HCT116 (cell line): ENCODE measurements at regions not wholly inside any gene's neighbourhood (a gene's known extent, or its start where the extent isn't known, plus 50 kb on each side); places are given as distances from the start of the nearest gene placed in this dataset.

Experiments used
- ATAC-seq: fragments of 200-7000 bp; cut with Tn5 transposase; 2 replicates; pipeline ENCODE4 v1.9.1; 2020; ENCODE audit warnings: mild to moderate bottlenecking, moderate library complexity
- BruUV-seq: library from RNA; stranded (reverse); fragments of 400-500 nt; replicated peaks from 2 replicates; lab custom pipeline; 2021; lab: Mats Ljungman, UMichigan
- CTCF ChIA-PET: fragments of 300-600 bp; sonication (Branson Sonifier 250); formaldehyde crosslinking; loops from one replicate; lab custom pipeline; 2021; ENCODE audit warnings: antibody characterized with exemption; lab: Charles Lee
- POLR2A ChIA-PET: fragments of 300-600, 350-600 bp; sonication (Branson Sonifier 250); formaldehyde crosslinking; loops from one replicate; lab custom pipeline; 2021; ENCODE audit warnings: antibody characterized with exemption; lab: Charles Lee
- RAD21 ChIA-PET, 2 experiments: fragments of 300-600 bp; sonication (Branson Sonifier 250); formaldehyde crosslinking; loops; one replicate each; lab custom pipeline; 2023; ENCODE audit warnings: low total read pairs in 2 of 2; ENCODE audit not compliant: uncharacterized antibody in 2 of 2, unreplicated experiment in 2 of 2, low non-redundant PET in 1 of 2; lab: Charles Lee
- DNase-seq: peaks from one replicate; pipeline ENCODE4 v3.0.0-alpha.2; 2010; ENCODE audit warnings: low read depth, low spot score
- H2AFZ ChIP-seq: fragments of 200-600 bp; shearing (Covaris generic), sonication (generic); 2 replicates; pipeline ENCODE4 v1.6.1; 2017; ENCODE audit warnings: low read depth, mixed run types, mixed read lengths, antibody characterized with exemption, low read length; ENCODE audit not compliant: poor library complexity, severe bottlenecking
- H3K27ac ChIP-seq: 2 replicates; pipeline ENCODE4 v1.5.1; 2012; ENCODE audit warnings: low read depth, low read length
- H3K27me3 ChIP-seq: fragments of 200-600 bp; sonication (generic); 2 replicates; pipeline ENCODE4 v1.6.1; 2016; ENCODE audit warnings: mixed run types, low read length, mixed read lengths; ENCODE audit not compliant: insufficient read depth
- H3K36me3 ChIP-seq, 2 experiments: fragments of 200-500 bp in 1 of 2; fragments of 200-600 bp in 1 of 2; sonication (Bioruptor generic) in 1 of 2; sonication (generic) in 1 of 2; 2 replicates each; pipeline versions ENCODE4 v1.5.1 to v1.6.1; 2014 to 2016; ENCODE audit warnings: low read length in 2 of 2, inconsistent platforms in 1 of 2, mixed read lengths in 1 of 2, mixed run types in 1 of 2; ENCODE audit not compliant: insufficient read depth in 2 of 2, control insufficient read depth in 1 of 2
- H3K4me1 ChIP-seq, 2 experiments: fragments of 200-600 bp in 1 of 2; sonication (generic) in 1 of 2; 2 replicates each; pipeline versions ENCODE4 v1.5.1 to v1.6.1; 2012 to 2017; ENCODE audit warnings: low read length in 2 of 2, inconsistent platforms in 1 of 2, mild to moderate bottlenecking in 1 of 2, mixed read lengths in 1 of 2, mixed run types in 1 of 2, moderate library complexity in 1 of 2; ENCODE audit not compliant: insufficient read depth in 2 of 2, control insufficient read depth in 1 of 2
- H3K4me2 ChIP-seq: fragments of 200-600 bp; sonication (generic); 2 replicates; pipeline ENCODE4 v1.6.1; 2017; ENCODE audit warnings: mixed run types, low read length, mixed read lengths
- H3K4me3 ChIP-seq, 2 experiments: fragments of 200-600 bp in 1 of 2; sonication (generic) in 1 of 2; replicated peaks in 1 of 2; 2 replicates each; pipeline ENCODE4 v1.5.1; 2011 to 2016; ENCODE audit warnings: low read length in 2 of 2, control low read depth in 1 of 2, low read depth in 1 of 2, mild to moderate bottlenecking in 1 of 2, mixed read lengths in 1 of 2, mixed run types in 1 of 2
- H3K79me2 ChIP-seq: fragments of 200-600 bp; sonication (generic); 2 replicates; pipeline ENCODE4 v1.6.1; 2017; ENCODE audit warnings: mild to moderate bottlenecking, mixed run types, low read length, moderate library complexity, mixed read lengths; ENCODE audit not compliant: insufficient read depth
- H3K9ac ChIP-seq: fragments of 200-600 bp; sonication (generic); 2 replicates; pipeline ENCODE4 v1.6.1; 2016; ENCODE audit warnings: low read length, mixed read lengths
- H3K9me2 ChIP-seq: fragments of 200-600 bp; sonication (generic), shearing (Covaris generic); 2 replicates; pipeline ENCODE4 v1.6.1; 2017; ENCODE audit warnings: mixed run types, mild to moderate bottlenecking, moderate library complexity; ENCODE audit not compliant: insufficient read depth
- H3K9me3 ChIP-seq, 2 experiments: fragments of 200-500 bp in 1 of 2; fragments of 200-600 bp in 1 of 2; sonication (Bioruptor generic) in 1 of 2; sonication (generic) in 1 of 2; 2 replicates each; pipeline ENCODE4 v1.6.1; 2014 to 2017; ENCODE audit warnings: low read length in 2 of 2, mixed read lengths in 2 of 2, inconsistent platforms in 1 of 2, low read depth in 1 of 2, mild to moderate bottlenecking in 1 of 2, mixed run types in 1 of 2, moderate library complexity in 1 of 2; ENCODE audit not compliant: control insufficient read depth in 1 of 2, insufficient read depth in 1 of 2
- H4K20me1 ChIP-seq: fragments of 200-600 bp; sonication (generic), shearing (Covaris generic); 2 replicates; pipeline ENCODE4 v1.6.1; 2017; ENCODE audit warnings: mixed run types, mild to moderate bottlenecking, moderate library complexity; ENCODE audit not compliant: insufficient read depth
- CEBPB ChIP-seq: IDR thresholded peaks from 2 replicates; pipeline ENCODE4 v1.6.1; 2012; ENCODE audit warnings: low read depth
- EGR1 ChIP-seq: IDR thresholded peaks from 2 replicates; pipeline ENCODE4 v1.6.1; 2012; ENCODE audit warnings: low read depth
- ELF1 ChIP-seq: IDR thresholded peaks from 2 replicates; pipeline ENCODE4 v1.6.1; 2012; ENCODE audit warnings: low read depth, borderline replicate concordance
- EZH2phosphoT487 ChIP-seq: fragments of 200-600 bp; IDR thresholded peaks from 2 replicates; pipeline ENCODE4 v1.6.1; 2018; ENCODE audit warnings: antibody characterized with exemption, borderline replicate concordance
- JUND ChIP-seq: IDR thresholded peaks from 2 replicates; pipeline ENCODE4 v1.6.1; 2012
- POLR2A ChIP-seq: IDR thresholded peaks from 2 replicates; pipeline ENCODE4 v1.7.0; 2011; ENCODE audit warnings: borderline replicate concordance; ENCODE audit not compliant: insufficient read depth, insufficient read length; ENCODE audit errors: extremely low read depth
- POLR2AphosphoS5 ChIP-seq: IDR thresholded peaks from 2 replicates; pipeline ENCODE4 v1.6.1; 2011; ENCODE audit warnings: mild to moderate bottlenecking, low read depth, low read length, moderate library complexity
- TCF7L2 ChIP-seq: IDR thresholded peaks from 2 replicates; pipeline ENCODE4 v1.7.0; 2011; ENCODE audit warnings: borderline replicate concordance, inconsistent platforms; ENCODE audit not compliant: insufficient read depth, insufficient read length; ENCODE audit errors: extremely low read depth
- ZNF274 ChIP-seq: fragments of 200-500 bp; sonication (Bioruptor generic); IDR thresholded peaks from 2 replicates; pipeline ENCODE4 v1.6.1; 2014; ENCODE audit warnings: mild to moderate bottlenecking, low read depth, low read length, inconsistent platforms
- intact Hi-C: fragments of 100-400 bp; cut with micrococcal nuclease; formaldehyde crosslinking; loops from 2 replicates; pipeline ENCODE4 v1.10.0; 2022
- TF ChIP-seq, protein P1 (sequence below): IDR thresholded peaks from 2 replicates; pipeline ENCODE4 v1.6.1; 2012
- TF ChIP-seq, protein P2 (sequence below), 3 experiments: fragments of 200-600 bp in 1 of 3; sonication (generic) in 1 of 3; IDR thresholded peaks in 2 of 3; conservative IDR thresholded peaks in 1 of 3; 2 replicates each; pipeline ENCODE4 v1.5.1; 2012 to 2017; ENCODE audit warnings: low read depth in 2 of 3, low read length in 2 of 3, antibody characterized with exemption in 1 of 3, borderline replicate concordance in 1 of 3, control low read depth in 1 of 3, mild to moderate bottlenecking in 1 of 3, mixed read lengths in 1 of 3, mixed run types in 1 of 3, moderate library complexity in 1 of 3; ENCODE audit not compliant: insufficient read depth in 1 of 3
- TF ChIP-seq, protein P3 (sequence below): IDR thresholded peaks from 2 replicates; pipeline ENCODE4 v1.6.1; 2011; ENCODE audit warnings: mild to moderate bottlenecking, low read length, moderate library complexity; ENCODE audit not compliant: insufficient replicate concordance; ENCODE audit errors: extremely low read depth

DNA sequence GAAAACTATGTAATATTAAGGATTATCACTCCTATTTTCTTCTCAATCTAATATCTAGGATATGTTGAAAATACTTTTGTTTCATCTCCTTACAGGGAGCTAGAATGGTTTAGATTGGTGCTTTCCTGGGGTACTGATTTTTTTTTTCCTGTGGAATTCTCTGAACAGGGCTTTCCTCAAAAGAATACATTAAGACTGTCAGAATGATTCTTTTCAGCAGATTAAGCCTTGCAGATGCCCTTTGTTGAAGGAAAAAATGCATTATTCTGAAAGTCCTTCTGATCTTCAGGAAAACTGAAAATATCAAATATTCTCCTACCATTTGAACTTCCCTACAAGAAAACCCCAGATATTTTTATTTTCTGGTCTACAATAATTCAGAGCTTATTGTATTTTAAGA is 178.9 kb downstream of the SOX4 start:
- Histone ChIP-seq H3K9me3 (no peaks in the 10 kb centered on the region), H3K36me3 (no peaks in the 10 kb centered on the region), H2AFZ (no peak overlapping the region), H3K9me2 (no peaks in the 10 kb centered on the region), H3K4me3 (no peak overlapping the region), H3K27me3 (no peaks in the 10 kb centered on the region), H4K20me1 (no peaks in the 10 kb centered on the region), H3K4me2 (no peak overlapping the region), H3K27ac (no peak overlapping the region), H3K4me1 (no peaks in the 10 kb centered on the region), H3K9ac (no peak overlapping the region), H3K79me2 (no peaks in the 10 kb centered on the region)
- BruUV-seq, result no TSS peak
- no peak for TF ChIP-seq ZNF274
- no peak for TF ChIP-seq EGR1
- TF ChIP-seq, protein P1, sequence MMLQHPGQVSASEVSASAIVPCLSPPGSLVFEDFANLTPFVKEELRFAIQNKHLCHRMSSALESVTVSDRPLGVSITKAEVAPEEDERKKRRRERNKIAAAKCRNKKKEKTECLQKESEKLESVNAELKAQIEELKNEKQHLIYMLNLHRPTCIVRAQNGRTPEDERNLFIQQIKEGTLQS, result no peak
- no peak for TF ChIP-seq ELF1
- no peak for TF ChIP-seq JUND
- TF ChIP-seq POLR2A, result no peak
- TF ChIP-seq, protein P2, sequence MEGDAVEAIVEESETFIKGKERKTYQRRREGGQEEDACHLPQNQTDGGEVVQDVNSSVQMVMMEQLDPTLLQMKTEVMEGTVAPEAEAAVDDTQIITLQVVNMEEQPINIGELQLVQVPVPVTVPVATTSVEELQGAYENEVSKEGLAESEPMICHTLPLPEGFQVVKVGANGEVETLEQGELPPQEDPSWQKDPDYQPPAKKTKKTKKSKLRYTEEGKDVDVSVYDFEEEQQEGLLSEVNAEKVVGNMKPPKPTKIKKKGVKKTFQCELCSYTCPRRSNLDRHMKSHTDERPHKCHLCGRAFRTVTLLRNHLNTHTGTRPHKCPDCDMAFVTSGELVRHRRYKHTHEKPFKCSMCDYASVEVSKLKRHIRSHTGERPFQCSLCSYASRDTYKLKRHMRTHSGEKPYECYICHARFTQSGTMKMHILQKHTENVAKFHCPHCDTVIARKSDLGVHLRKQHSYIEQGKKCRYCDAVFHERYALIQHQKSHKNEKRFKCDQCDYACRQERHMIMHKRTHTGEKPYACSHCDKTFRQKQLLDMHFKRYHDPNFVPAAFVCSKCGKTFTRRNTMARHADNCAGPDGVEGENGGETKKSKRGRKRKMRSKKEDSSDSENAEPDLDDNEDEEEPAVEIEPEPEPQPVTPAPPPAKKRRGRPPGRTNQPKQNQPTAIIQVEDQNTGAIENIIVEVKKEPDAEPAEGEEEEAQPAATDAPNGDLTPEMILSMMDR (IDR thresholded peaks at IDR 0.05 in 2 of 3, conservative IDR thresholded peaks at IDR 0.05 in 1 of 3; ENCODE audit: borderline replicate concordance in 1 of 3, insufficient read depth in 1 of 3, low read depth in 2 of 3, low read length in 2 of 3), result no peak
- ChIA-PET POLR2A (no interaction called here), RAD21 (no interaction called here), CTCF (no interaction called here)
- ATAC-seq (no peak), DNase-seq (no peak)
- intact Hi-C loops, result no loop called here

DNA sequence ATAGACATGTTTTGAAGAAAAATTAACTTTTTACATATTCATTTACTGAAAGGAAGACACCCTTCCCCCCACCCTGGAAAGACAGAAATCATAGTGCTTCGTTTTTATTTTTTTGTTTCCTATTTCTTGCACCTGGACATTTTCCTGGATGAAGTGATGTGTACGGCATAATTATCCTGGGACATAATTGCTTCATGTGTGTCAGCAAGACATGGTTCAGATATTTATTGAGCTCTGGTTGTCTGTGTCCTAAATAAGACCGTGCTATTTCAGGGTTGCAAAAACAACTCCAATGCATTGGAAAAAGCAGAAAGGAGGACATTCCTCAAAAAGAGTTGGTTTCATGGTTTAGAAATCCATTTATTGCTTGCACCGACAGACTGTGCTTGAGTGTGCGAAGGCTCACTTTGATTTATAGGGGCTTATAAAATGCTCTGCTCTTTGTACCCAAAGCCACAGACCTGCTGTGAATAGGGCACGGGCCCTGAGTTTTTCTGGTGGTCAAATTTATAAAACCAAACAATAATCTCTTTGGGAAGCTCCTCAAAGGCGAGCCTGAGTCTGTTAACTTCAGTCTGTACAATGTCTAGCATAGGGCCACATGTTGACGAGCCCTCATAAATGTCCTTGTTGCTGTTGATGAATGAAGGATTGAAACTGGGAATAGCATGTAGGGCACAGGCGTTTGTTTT is 179.5 kb downstream of the SOX4 start:
- Histone ChIP-seq H2AFZ (no peak overlapping the region), H3K9me2 (no peaks in the 10 kb centered on the region), H3K27ac (no peak overlapping the region), H3K79me2 (no peaks in the 10 kb centered on the region), H3K36me3 (no peaks in the 10 kb centered on the region), H3K4me2 (no peak overlapping the region), H3K27me3 (no peaks in the 10 kb centered on the region), H3K9ac (no peak overlapping the region), H3K4me3 (no peak overlapping the region), H3K9me3 (no peaks in the 10 kb centered on the region), H3K4me1 (no peaks in the 10 kb centered on the region), H4K20me1 (no peaks in the 10 kb centered on the region)
- DNase-seq (no peak), ATAC-seq (no peak)
- CTCF ChIA-PET, result no interaction called here
- POLR2A ChIA-PET, result no interaction called here
- intact Hi-C loops, result no loop called here
- RAD21 ChIA-PET, result no interaction called here
- no TSS peak for BruUV-seq
- TF ChIP-seq, protein P3, sequence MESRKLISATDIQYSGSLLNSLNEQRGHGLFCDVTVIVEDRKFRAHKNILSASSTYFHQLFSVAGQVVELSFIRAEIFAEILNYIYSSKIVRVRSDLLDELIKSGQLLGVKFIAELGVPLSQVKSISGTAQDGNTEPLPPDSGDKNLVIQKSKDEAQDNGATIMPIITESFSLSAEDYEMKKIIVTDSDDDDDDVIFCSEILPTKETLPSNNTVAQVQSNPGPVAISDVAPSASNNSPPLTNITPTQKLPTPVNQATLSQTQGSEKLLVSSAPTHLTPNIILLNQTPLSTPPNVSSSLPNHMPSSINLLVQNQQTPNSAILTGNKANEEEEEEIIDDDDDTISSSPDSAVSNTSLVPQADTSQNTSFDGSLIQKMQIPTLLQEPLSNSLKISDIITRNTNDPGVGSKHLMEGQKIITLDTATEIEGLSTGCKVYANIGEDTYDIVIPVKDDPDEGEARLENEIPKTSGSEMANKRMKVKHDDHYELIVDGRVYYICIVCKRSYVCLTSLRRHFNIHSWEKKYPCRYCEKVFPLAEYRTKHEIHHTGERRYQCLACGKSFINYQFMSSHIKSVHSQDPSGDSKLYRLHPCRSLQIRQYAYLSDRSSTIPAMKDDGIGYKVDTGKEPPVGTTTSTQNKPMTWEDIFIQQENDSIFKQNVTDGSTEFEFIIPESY, result no peak
- TF ChIP-seq POLR2A (no peak), POLR2AphosphoS5 (no peak), JUND (no peak), TCF7L2 (no peak), CEBPB (no peak), EZH2phosphoT487 (no peak), ELF1 (no peak)
- TF ChIP-seq, protein P2 (IDR thresholded peaks at IDR 0.05 in 2 of 3, conservative IDR thresholded peaks at IDR 0.05 in 1 of 3; ENCODE audit: borderline replicate concordance in 1 of 3, insufficient read depth in 1 of 3, low read depth in 2 of 3, low read length in 2 of 3), result no peak
